Dermis blood vessel endothelial cell (primary cell): ENCODE measurements at regions not wholly inside any gene's neighbourhood (a gene's known extent, or its start where the extent isn't known, plus 50 kb on each side); places are given as distances from the start of the nearest gene placed in this dataset.
"Not testable (repeated sequence)": the region's sequence is repeated elsewhere in the genome, so short reads cannot be mapped to it uniquely, and the experiment has no call there.

Experiments used
- DNase-seq: peaks from one replicate; pipeline ENCODE4 v3.0.0; 2010

DNA sequence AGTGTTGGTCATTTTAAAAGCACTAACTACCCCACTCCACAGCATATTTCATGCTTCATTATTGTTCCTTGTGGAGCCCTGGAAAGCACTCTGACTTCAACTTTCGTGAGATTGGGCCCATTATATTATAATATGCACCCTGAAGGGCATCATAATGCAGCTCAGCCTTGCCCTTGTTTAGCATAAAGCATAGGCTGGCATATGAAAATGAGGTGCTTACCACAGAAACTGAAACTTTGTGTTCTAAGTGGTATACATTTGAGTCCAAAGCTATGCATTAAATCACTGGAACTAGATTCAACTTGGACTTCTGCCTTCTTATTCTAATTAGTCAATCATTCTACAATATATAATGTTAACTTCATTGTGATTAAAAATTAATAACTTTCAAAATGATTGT, 1027.9 kb downstream of the STIM2 start:
- no peak for DNase-seq

- DNase-seq, result no peak
Measured at GRCh38 chr4:27894951-27895350, 1034.3 kb downstream of the STIM2 start.

- DNase-seq, result no peak
Measured at GRCh38 chr4:27908356-27908755, 1047.7 kb downstream of the STIM2 start.

DNA sequence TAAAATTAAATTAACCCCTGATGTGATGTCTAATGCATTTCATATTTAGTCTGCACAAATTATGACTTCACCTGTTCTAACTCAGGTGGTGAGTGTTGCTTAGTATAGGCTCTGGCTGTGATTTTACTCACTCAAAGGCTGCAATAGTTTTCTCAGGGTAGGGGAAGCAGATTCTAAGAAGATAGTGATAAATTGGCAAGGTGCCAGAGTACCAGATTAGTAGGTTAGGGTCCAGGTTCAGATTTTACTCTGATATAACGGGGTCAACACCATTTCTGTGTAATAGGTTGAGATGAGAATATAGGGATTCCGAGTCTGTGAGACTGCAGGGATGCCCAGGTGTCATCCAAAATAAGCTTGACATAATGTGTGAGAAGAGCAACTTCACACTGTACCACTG, 1049.6 kb downstream of the STIM2 start:
- peak; percentile 0 for DNase-seq

GRCh38 chr4:27911047-27911446, 1050.4 kb downstream of the STIM2 start:
- DNase-seq, result no peak

GRCh38 chr4:27913738-27914137, 1053.1 kb downstream of the STIM2 start:
- DNase-seq, result no peak

DNA sequence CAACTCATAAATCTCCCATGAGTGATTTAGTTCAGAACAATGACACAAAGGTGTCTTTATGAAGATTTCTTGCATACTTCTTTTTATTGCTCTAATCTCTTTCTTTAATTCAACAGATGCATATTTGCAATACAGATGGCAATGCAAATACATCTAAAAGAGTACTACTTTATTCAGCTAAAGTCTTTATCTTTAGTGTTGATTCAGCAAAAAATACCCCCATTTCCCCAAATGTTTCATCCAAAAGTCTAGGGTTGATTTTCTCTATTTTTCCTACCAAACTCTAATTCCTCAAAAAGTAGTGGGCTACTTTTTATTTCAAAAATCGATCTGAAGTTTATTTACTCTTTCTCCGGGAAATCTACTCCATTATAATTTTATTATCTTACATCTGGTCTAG, 1055.2 kb downstream of the STIM2 start:
- DNase-seq, result no peak

- no peak for DNase-seq
Measured at GRCh38 chr4:27916452-27917184, 1056.0 kb downstream of the STIM2 start.

- no peak for DNase-seq
Measured at GRCh38 chr4:27917381-27917780, 1056.7 kb downstream of the STIM2 start.

- DNase-seq, result no peak
Measured at GRCh38 chr4:27921231-27921630, 1060.6 kb downstream of the STIM2 start.

DNA sequence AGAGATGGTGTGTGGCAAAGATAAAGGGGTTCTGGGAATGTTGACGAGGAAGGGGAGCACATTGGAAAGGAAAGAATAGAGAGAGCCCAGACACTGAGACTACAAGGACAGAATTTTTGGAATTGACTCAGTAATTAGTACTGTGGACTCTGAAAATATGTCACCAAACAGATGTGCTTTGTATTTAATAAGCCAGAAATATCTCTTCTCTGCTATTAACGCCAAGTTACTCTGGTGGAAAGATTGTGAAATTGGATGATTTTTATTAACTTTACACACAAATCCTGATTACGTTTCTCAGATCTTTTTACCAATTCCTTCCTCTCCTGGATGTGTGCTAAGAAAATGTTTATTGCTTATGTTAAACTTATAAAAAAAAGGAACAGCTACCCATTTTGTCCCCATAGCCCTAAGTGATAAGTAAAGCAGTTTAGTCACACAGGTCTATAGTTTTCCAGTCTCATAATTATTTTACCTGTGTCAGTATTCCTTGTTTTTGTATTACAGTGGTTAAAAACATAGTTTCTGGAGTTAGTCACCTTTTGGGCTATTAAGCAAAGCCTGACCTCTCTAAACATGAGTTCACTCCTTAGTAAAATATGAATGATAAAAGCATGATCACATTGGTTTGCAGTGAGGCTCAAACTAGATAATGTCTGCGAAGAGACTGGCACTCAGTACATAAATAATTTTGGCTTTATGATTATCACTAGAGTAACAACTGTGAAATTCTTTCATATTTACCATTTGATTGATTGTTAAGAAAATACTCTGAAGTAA, 1068.3 kb downstream of the STIM2 start:
- no peak for DNase-seq

GRCh38 chr4:27930291-27930690, 1069.7 kb downstream of the STIM2 start:
- DNase-seq, result no peak

DNA sequence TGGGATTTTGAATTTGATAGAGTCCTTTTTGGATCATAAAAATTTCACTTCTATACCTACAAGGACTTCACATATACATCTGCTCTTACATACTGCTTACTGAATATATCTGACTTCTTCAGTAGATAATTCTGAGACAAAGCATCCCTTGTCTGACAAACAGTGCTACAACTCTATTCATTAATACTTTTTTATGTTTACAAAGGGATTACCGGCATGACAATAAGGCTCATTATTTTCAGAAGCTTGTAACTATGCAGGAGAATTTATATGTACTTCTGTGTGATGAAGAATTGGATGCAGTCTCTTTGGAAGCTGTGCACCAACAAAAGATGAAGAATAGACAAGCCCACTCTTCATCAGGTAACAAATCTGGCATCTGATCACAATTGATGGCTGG, 1070.3 kb downstream of the STIM2 start:
- DNase-seq, result no peak

GRCh38 chr4:27931584-27931983, 1070.9 kb downstream of the STIM2 start:
- no peak for DNase-seq

GRCh38 chr4:27934871-27935270, 1074.2 kb downstream of the STIM2 start:
- DNase-seq, result no peak

DNA sequence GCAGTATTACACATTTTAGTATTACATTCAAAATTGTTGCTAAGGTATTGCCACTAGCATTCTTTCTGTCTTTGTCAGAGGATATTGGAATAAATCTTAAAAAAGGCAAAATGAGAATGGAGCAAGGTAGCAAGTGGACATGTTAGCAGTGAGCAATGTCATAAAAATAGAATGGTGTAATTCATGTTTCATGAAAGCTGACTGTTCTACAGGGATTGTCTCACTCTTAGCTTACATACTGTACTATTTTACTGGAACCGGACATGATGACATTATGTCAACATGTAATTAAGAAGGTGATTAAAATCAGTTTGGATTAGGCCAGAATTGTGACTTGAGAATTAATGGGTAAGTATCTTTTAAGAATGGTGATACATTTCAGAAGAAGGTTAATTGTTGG, 1086.2 kb downstream of the STIM2 start:
- no peak for DNase-seq

- no peak for DNase-seq
Measured at GRCh38 chr4:27947302-27947701, 1086.7 kb downstream of the STIM2 start.

- no peak for DNase-seq
Measured at GRCh38 chr4:27964095-27964494, 1103.5 kb downstream of the STIM2 start.

GRCh38 chr4:27966664-27967063, 1106.0 kb downstream of the STIM2 start:
- no peak for DNase-seq

DNA sequence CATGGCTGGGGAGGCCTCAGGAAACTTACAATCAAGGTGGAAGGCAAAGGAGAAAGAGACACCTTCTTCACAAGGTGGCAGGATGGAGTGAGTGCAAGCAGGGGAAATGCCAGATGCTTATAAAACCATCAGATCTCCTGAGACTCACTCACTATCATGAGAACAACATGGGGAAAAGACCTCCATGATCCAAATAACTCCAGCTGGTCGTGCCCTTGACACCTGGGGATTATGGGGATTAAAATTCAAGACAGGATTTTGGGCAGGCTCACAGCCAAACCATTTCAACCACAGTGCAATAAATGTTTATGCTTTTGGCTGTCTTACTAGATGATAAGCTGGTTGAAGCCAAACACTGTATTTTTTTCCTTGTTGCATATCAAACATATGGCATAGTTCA, 1112.4 kb downstream of the STIM2 start:
- DNase-seq, result no peak

GRCh38 chr4:27973700-27974099, 1113.1 kb downstream of the STIM2 start:
- no peak for DNase-seq

DNA sequence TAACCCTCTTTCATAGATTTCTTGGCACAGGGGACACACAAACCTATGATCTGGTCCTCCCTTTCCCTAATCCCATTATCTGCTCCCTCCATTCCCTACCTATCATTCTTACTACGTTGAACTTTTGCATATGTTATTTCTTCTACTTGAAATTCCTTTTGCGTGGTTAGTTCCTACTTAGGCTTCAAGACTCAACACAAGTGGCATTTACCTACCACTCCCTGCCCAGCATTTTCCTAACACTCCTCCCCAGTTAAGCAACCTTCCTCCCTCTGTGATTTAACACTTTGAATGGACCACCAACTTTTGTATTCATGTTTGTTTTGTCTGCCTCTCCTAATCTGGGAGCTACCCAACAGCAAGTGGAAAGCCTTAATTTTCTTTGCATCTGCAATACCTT, 1113.7 kb downstream of the STIM2 start:
- DNase-seq, result no peak

- DNase-seq, result not testable (repeated sequence)
Measured at GRCh38 chr4:27974881-27975280, 1114.2 kb downstream of the STIM2 start.

- not testable (repeated sequence) for DNase-seq
Measured at GRCh38 chr4:27978427-27979109, 1117.9 kb downstream of the STIM2 start.
